Fibroblast of upper back skin (primary cell): ENCODE measurements at regions not wholly inside any gene's neighbourhood (a gene's known extent, or its start where the extent isn't known, plus 50 kb on each side); places are given as distances from the start of the nearest gene placed in this dataset.

Experiments used
- DNase-seq: peaks from one replicate; pipeline ENCODE4 v3.0.0-alpha.2; 2013

- DNase-seq, result peak; percentile 65
Measured at GRCh38 chr18:55089610-55090009, 130.3 kb upstream of the CCDC68 start.

- peak; percentile 29 for DNase-seq
Measured at GRCh38 chr18:55088561-55088960, 129.3 kb upstream of the CCDC68 start.

- DNase-seq, result no peak
Measured at GRCh38 chr18:55088000-55088401, 128.7 kb upstream of the CCDC68 start.

- no peak for DNase-seq
Measured at GRCh38 chr18:55086906-55087305, 127.6 kb upstream of the CCDC68 start.

- DNase-seq, result no peak
Measured at GRCh38 chr18:55085557-55086285, 126.5 kb upstream of the CCDC68 start.

- no peak for DNase-seq
Measured at GRCh38 chr18:55084550-55084949, 125.3 kb upstream of the CCDC68 start.

GRCh38 chr18:55083461-55083860 is 124.2 kb upstream of the CCDC68 start:
- peak; percentile 82 for DNase-seq

- DNase-seq, result peak; percentile 31
Measured at GRCh38 chr18:55079481-55080355, 120.5 kb upstream of the CCDC68 start.

- no peak for DNase-seq
Measured at GRCh38 chr18:55079067-55079466, 119.8 kb upstream of the CCDC68 start.

GRCh38 chr18:55078303-55078932 is 119.2 kb upstream of the CCDC68 start:
- DNase-seq, result no peak

GRCh38 chr18:55076643-55077218 is 117.5 kb upstream of the CCDC68 start:
- peak; percentile 38 for DNase-seq

GRCh38 chr18:55073834-55074233 is 114.6 kb upstream of the CCDC68 start:
- no peak for DNase-seq

- no peak for DNase-seq
Measured at GRCh38 chr18:55073116-55073515, 113.9 kb upstream of the CCDC68 start.

- no peak for DNase-seq
Measured at GRCh38 chr18:55072698-55073097, 113.4 kb upstream of the CCDC68 start.

- no peak for DNase-seq
Measured at GRCh38 chr18:55072181-55072580, 112.9 kb upstream of the CCDC68 start.

- DNase-seq, result no peak
Measured at GRCh38 chr18:55069497-55069896, 110.2 kb upstream of the CCDC68 start.

- DNase-seq, result no peak
Measured at GRCh38 chr18:55064760-55065159, 105.5 kb upstream of the CCDC68 start.

- DNase-seq, result no peak
Measured at GRCh38 chr18:55064073-55064472, 104.8 kb upstream of the CCDC68 start.

- peak; percentile 34 for DNase-seq
Measured at GRCh38 chr18:55054021-55054990, 95.0 kb upstream of the CCDC68 start.

GRCh38 chr18:55048892-55049291 is 89.6 kb upstream of the CCDC68 start:
- DNase-seq, result peak; percentile 65

- DNase-seq, result peak; percentile 49
Measured at GRCh38 chr18:55047546-55047945, 88.3 kb upstream of the CCDC68 start.

- DNase-seq, result no peak
Measured at GRCh38 chr18:55041366-55041765, 82.1 kb upstream of the CCDC68 start.
